ENCODE measurements at regions not wholly inside any gene's neighbourhood (a gene's known extent, or its start where the extent isn't known, plus 50 kb on each side); places are given as distances from the start of the nearest gene placed in this dataset.

GRCh38 chr7:131849472-131849871 is 293.0 kb upstream of the PODXL start:
- no peak for DNase-seq (ENCODE audit: low spot score)
- CTCF ChIA-PET: interaction anchor here (0.7 to 0.9 kb wide), 2 partner anchors 10 kb away, joined by 4 read pairs; no protein-coding TSS in a partner anchor
- TF ChIP-seq CTCF (conservative IDR thresholded peaks at IDR 0.05; ENCODE audit: low read depth): no peak
- POLR2A ChIA-PET (ENCODE audit: low non-redundant PET): no interaction called here
- H3K27ac ChIP-seq: no peak overlapping the region

- POLR2A ChIA-PET (ENCODE audit: low non-redundant PET): no interaction called here
- TF ChIP-seq CTCF (conservative IDR thresholded peaks at IDR 0.05; ENCODE audit: low read depth): no peak
- no peak overlapping the region for H3K27ac ChIP-seq
- CTCF ChIA-PET: no interaction called here
- no peak for DNase-seq (ENCODE audit: low spot score)
Measured at GRCh38 chr7:131848033-131848432, 291.6 kb upstream of the PODXL start.

- POLR2A ChIA-PET (ENCODE audit: low non-redundant PET): no interaction called here
- no peak for DNase-seq (ENCODE audit: low spot score)
- no peak for TF ChIP-seq CTCF (conservative IDR thresholded peaks at IDR 0.05; ENCODE audit: low read depth)
- H3K27ac ChIP-seq: no peak overlapping the region
- CTCF ChIA-PET: interaction anchor here (0.7 kb wide), 1 partner anchor 307 kb away, joined by 3 read pairs; no protein-coding TSS in a partner anchor
Measured at GRCh38 chr7:131845573-131846314, 289.3 kb upstream of the PODXL start.

- ChIA-PET POLR2A (ENCODE audit: low non-redundant PET) (no interaction called here), CTCF (no interaction called here)
- no peak for TF ChIP-seq CTCF (conservative IDR thresholded peaks at IDR 0.05; ENCODE audit: low read depth)
- DNase-seq (ENCODE audit: low spot score): no peak
- no peak overlapping the region for H3K27ac ChIP-seq
Measured at GRCh38 chr7:131844369-131844768, 287.9 kb upstream of the PODXL start.

- ChIA-PET POLR2A (ENCODE audit: low non-redundant PET) (no interaction called here), CTCF (no interaction called here)
- DNase-seq (ENCODE audit: low spot score): no peak
- H3K27ac ChIP-seq: no peak overlapping the region
- TF ChIP-seq CTCF (conservative IDR thresholded peaks at IDR 0.05; ENCODE audit: low read depth): no peak
Measured at GRCh38 chr7:131843898-131844331, 287.5 kb upstream of the PODXL start.

GRCh38 chr7:131839967-131840690 is 283.7 kb upstream of the PODXL start:
- no peak for DNase-seq (ENCODE audit: low spot score)
- no peak for TF ChIP-seq CTCF (conservative IDR thresholded peaks at IDR 0.05; ENCODE audit: low read depth)
- H3K27ac ChIP-seq: no peak overlapping the region
- CTCF ChIA-PET: interaction anchor here (0.6 kb wide), 1 partner anchor 1274 kb away, joined by 3 read pairs; no protein-coding TSS in a partner anchor
- POLR2A ChIA-PET (ENCODE audit: low non-redundant PET): no interaction called here
